ENCODE measurements at regions not wholly inside any gene's neighbourhood (a gene's known extent, or its start where the extent isn't known, plus 50 kb on each side); places are given as distances from the start of the nearest gene placed in this dataset.
"Not testable (repeated sequence)": the region's sequence is repeated elsewhere in the genome, so short reads cannot be mapped to it uniquely, and the experiment has no call there.

GRCh38 chr7:65145008-65145407, 138.5 kb upstream of the ERV3-1 start:
- not testable (repeated sequence) for DNase-seq

- not testable (repeated sequence) for DNase-seq
Observed at GRCh38 chr7:65144557-65144956, 138.1 kb upstream of the ERV3-1 start.

DNA sequence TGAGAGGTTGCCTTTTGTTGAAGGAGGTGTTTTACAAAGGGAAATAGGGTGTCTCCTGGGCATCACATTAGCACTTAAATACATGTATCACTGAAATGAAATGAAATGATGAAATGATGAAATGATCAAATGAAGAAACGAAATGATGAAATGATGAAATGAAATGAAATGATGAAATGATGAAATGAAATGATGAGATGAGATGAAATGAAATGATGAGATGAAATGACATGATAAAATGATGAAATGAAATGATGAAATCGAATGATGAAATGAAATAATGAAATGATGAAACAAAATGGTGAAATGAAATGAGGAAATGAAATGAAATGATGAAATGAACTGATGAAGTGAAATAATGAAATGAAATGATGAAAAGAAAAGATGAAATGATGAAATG, 137.6 kb upstream of the ERV3-1 start:
- DNase-seq: not testable (repeated sequence)

DNA sequence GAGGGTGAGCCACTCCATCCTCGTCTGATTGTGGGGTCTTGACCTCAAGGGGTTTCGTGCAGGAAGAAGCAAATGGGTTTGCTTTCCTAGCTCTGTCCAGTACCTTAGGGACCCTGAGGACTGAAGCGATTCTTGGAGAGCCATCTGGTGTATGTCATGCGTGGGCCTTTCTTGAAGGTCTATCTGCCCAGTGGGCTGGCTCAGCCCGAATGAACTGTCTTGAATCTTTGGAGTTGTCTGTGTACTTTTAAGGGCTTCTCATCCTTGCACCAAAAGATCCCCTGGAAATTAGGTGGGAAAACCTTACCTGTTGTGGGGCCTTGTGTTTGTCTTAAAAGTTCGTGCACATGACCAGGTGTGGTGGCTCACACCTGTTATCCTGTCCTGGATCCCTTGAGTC, 135.4 kb upstream of the ERV3-1 start:
- not testable (repeated sequence) for DNase-seq

DNA sequence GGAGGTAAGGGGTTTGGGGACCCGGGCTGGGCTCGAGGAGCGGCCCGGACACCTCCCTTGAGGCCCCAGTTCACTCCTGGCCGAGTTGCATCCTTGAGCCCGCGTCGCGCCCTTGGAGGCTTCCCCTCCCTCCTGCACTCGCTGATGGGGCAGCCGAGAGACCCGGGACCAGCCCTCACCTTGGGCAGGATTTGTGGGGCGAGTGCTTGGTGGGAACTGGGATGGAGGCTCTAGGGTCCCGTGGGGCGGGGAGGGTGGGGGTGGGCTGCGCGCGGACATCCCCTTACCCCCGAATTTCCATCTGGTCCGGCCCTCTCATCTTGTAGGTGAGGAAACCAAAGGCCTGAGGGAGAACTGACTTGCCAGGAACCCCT, 134.9 kb upstream of the ERV3-1 start:
- not testable (repeated sequence) for DNase-seq

DNA sequence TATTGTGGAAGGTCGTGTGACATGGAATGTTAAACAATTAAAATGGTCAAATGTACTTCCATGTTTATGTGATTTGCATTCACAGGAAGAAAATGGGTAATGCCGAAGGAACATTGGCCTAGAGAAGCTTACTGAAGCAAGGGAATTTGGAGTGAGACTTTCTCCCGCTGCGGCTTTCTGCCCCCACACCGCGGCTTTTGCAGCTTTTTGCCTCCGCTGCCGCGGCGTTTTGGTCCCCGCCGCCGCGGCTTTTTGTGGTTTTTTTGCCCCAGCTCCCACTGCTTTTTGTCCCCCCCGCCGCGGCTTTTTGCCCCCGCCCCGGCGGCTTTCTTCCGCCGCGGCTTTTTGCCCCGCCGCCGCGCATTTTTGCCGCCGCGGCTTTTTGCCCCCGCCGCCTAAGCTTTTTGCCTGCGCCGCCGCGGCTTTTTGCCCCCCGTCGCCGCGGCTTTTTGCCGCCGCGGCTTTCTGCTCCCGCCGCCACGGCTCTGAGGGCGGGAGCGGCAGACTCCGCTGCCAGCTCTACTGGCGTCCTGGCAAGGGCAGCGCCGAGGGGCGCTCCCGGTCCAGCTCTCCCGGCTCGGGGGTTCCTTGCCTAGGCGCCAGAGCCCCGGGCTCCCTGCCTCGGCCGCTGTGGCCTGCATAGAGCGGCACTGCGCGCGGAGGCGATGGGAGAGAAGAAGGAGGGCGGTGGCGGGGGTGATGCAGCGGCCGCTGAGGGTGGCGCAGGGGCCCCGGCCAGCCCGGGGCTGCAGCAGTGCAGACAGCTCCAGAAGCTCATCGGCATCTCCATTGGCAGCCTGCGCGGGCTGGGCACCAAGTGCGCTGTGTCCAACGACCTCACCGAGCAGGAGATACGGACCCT, 134.3 kb upstream of the ERV3-1 start:
- not testable (repeated sequence) for DNase-seq

DNA sequence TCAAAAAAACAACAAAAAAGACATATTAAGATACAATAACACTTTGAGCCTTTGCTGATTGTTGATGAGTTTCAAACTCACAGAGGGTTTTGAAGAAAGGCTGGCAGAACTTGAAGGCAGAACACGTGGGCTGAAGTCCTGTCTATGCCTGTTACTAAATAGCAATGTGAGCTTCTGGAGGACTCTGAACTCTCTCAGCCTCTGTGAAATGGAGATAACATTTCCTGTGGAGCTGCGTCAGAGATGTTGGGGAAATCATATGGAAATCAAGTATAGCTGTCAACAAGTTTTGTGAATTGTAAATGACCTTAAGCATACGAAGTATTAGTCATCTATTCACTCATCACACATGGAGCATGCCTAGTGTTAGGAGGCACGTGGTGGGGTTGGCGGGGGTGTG, 130.4 kb upstream of the ERV3-1 start:
- DNase-seq: not testable (repeated sequence)

GRCh38 chr7:65133087-65133486, 126.6 kb upstream of the ERV3-1 start:
- DNase-seq: not testable (repeated sequence)

GRCh38 chr7:65132256-65132655, 125.8 kb upstream of the ERV3-1 start:
- not testable (repeated sequence) for DNase-seq

- DNase-seq: not testable (repeated sequence)
Observed at GRCh38 chr7:65127364-65127763, 120.9 kb upstream of the ERV3-1 start.

GRCh38 chr7:65124600-65124999, 118.1 kb upstream of the ERV3-1 start:
- DNase-seq: not testable (repeated sequence)

- not testable (repeated sequence) for DNase-seq
Observed at GRCh38 chr7:65105650-65106203, 99.2 kb upstream of the ERV3-1 start.

DNA sequence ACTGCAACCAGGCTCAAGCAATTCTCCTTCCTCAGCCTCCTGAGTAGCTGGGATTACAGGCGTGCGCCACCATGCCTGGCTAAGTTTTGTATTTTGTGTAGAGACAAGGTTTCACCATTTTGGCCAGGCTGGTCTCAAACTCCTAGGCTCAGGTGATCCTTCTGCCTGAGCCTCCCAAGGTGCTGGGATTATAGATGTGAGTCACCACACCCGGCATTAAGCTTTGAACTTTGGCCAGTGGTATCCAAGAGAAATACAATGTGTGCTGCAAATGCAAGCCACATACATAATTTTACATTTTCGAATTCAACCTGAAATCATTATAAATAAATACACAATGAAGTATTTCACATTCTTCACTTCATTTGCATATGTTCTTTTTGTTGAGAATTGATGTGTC, 94.0 kb upstream of the ERV3-1 start:
- DNase-seq: not testable (repeated sequence)

DNA sequence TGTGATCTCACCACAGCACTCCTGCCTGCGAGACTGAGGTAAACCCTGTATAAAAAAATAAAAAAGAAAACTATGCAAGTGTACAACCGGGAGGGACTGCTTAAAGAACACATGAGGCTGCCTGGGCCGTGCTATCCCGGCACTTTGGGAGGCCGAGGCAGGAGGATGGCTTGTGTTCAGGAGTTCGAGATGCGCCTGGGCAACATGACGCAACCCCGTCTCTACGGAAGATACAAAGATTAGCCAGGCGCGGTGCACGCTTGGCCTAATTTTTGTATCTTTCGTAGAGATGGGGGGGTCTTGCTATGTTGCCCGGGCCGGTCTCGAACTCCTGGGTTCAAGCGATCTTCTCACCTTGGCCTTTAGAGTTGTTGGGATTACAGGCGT, 75.2 kb upstream of the ERV3-1 start:
- not testable (repeated sequence) for DNase-seq

DNA sequence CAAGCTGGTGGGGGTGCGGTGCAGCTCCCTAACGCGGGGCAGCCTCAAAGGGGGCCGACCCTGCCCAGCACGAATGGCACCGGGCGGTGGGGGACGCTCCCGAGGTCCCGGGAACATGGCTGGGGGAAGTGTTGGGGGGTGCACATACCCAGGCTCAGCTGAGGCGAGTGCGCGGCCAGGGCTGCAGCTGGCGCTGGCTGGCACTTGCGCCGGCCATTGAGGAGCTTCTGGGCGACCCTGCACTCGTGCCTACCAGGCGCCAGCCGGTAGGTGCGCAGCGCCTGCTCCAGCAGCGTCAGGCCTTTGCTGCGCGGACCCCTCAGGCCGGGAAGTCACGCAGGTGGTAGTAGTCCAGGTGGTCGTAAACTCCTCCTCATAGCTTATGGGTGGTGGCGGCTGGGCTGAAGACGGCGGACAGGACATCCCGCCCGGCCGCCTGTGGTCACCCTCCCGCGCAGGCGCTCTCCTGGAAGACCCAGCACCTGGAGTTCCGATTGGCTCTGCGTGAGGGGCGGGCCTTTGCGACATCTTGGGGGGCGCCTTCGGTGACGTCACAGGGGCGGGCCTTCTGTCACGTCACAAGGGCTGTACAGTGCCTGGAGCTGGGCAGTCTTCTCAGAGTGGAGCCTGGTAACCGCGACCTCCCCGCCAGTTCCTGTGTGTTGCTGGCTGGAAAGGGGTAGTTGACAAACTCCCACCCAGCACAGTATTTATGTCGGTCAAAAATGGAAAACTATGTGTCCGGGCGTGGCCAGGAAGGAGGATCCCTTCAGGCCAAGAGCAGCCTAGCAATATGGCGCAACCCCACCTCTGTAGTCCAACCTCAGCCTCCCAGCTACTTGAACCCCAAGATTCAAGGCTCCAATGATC, 74.5 kb upstream of the ERV3-1 start:
- DNase-seq: peak; percentile 94

DNA sequence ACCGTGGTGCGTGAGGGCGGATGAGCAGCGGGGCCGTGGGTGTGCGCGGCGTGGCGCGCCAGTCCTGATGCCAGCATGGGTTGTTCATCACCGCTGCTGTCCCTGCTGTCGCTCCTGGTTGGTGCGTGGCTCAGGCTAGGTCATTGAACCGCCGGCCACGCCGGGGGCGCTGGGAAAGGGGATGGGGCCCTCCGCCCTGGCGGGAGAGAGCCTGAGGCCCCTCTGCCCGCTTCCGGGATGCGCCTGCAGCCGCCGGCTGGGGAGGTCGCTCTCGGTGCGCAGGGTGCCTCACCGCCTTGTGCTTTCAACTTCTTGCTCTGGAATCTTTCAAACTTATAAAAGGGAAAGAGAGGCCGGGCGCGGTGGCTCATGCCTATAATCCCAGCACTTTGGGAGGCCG, 68.5 kb upstream of the ERV3-1 start:
- DNase-seq: not testable (repeated sequence)

DNA sequence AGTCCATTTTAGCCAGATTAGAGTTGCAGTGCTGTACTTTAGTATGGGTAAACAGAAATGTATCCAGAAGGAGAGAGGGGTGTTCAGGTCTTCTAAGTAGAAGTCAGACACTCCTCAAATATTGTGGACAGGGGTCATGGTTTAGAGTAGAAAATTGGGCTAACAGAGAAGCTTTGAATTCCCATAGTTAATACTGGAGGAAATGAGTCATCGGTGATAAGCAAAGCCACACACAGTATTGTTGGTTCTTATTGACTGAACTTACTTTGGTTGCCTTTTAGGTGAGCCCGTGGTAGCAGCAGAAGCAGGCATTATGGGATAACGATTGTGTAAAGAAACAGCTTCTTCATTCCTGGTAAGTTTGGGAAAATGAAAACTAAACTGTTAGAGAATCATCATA, 66.7 kb upstream of the ERV3-1 start:
- DNase-seq: not testable (repeated sequence)

GRCh38 chr7:65071854-65072431, 65.5 kb upstream of the ERV3-1 start:
- not testable (repeated sequence) for DNase-seq

- DNase-seq: not testable (repeated sequence)
Observed at GRCh38 chr7:65069476-65069875, 63.0 kb upstream of the ERV3-1 start.

- not testable (repeated sequence) for DNase-seq
Observed at GRCh38 chr7:65062566-65062965, 56.1 kb upstream of the ERV3-1 start.

GRCh38 chr7:65059247-65059646, 52.8 kb upstream of the ERV3-1 start:
- not testable (repeated sequence) for DNase-seq
